Mesothelial cell of epicardium (in vitro differentiated cells): ENCODE measurements at regions not wholly inside any gene's neighbourhood (a gene's known extent, or its start where the extent isn't known, plus 50 kb on each side); places are given as distances from the start of the nearest gene placed in this dataset.
"Not testable (repeated sequence)": the region's sequence is repeated elsewhere in the genome, so short reads cannot be mapped to it uniquely, and the experiment has no call there.

Source experiments
- DNase-seq, 2 experiments: peaks; one replicate each; pipeline ENCODE4 v3.0.0; 2021; ENCODE audit warnings: low spot score in 2 of 2; ENCODE audit not compliant: unreplicated experiment in 2 of 2
- H3K27ac Mint-ChIP-seq: 2 replicates; pipeline ENCODE4 v1.8.0; 2021; ENCODE audit warnings: mixed read lengths
- H3K27me3 Mint-ChIP-seq: 2 replicates; pipeline ENCODE4 v1.8.0; 2021; ENCODE audit warnings: low read depth, mixed read lengths
- H3K36me3 Mint-ChIP-seq: 2 replicates; pipeline ENCODE4 v1.8.0; 2021; ENCODE audit warnings: mixed read lengths
- H3K4me1 Mint-ChIP-seq: 2 replicates; pipeline ENCODE4 v1.8.0; 2021; ENCODE audit warnings: mixed read lengths
- H3K4me3 Mint-ChIP-seq: 2 replicates; pipeline ENCODE4 v1.8.0; 2021; ENCODE audit warnings: mild to moderate bottlenecking, moderate library complexity, mixed read lengths
- H3K9me3 Mint-ChIP-seq: 2 replicates; pipeline ENCODE4 v1.8.0; 2021; ENCODE audit warnings: mixed read lengths
- TF ChIP-seq, protein P1 (sequence below): fragments of 200-600 bp; sonication (generic); IDR thresholded peaks from one replicate; pipeline ENCODE4 v1.5.0; 2021; ENCODE audit warnings: antibody characterized with exemption; ENCODE audit not compliant: unreplicated experiment

DNA sequence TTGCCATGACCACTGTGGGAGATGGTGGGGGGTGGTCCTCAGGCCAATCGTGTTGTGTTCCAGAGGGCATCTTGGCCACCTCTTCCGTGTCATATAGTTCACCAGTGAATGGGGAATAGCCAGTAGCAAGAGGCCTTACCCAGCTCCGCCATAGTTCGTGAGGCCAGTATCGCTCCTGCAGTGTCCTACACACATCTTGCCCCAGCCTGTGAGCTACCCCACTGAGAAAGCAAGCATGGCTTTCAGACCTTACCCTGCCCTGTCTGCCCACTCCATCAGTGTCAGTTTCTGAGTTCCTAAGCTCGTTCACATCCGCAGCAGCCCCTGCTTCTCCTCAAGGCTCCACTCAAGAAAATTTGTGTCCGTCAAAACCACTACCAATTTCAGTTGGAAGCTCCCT lies 586.0 kb upstream of the PABPC5 start:
- H3K4me1 Mint-ChIP-seq, H3K36me3 Mint-ChIP-seq, H3K27me3 Mint-ChIP-seq, H3K4me3 Mint-ChIP-seq, H3K27ac Mint-ChIP-seq, DNase-seq: not testable (repeated sequence)
- H3K9me3 Mint-ChIP-seq = peaks cover 24% of the 10 kb centered on the region

DNA sequence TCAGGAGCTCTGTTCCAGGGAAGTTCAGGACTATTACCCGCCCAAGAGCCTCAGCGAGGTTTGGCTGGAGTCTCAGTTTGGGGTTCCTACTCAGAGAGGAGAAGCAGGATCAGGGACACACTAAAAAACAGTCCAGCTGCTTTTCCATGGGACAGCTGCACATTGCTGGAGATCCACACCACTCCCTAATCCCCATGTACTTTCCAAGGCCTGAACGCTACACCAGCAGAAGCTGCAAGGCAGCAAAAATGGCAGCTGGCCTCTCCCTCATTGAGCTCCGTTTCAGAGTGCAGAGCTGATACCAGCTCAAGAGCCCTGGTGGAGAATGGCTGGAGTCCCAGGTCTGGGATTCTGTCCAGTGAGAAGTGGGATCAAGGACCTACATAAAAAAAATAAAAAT lies 551.2 kb upstream of the PABPC5 start:
- TF ChIP-seq, protein P1, sequence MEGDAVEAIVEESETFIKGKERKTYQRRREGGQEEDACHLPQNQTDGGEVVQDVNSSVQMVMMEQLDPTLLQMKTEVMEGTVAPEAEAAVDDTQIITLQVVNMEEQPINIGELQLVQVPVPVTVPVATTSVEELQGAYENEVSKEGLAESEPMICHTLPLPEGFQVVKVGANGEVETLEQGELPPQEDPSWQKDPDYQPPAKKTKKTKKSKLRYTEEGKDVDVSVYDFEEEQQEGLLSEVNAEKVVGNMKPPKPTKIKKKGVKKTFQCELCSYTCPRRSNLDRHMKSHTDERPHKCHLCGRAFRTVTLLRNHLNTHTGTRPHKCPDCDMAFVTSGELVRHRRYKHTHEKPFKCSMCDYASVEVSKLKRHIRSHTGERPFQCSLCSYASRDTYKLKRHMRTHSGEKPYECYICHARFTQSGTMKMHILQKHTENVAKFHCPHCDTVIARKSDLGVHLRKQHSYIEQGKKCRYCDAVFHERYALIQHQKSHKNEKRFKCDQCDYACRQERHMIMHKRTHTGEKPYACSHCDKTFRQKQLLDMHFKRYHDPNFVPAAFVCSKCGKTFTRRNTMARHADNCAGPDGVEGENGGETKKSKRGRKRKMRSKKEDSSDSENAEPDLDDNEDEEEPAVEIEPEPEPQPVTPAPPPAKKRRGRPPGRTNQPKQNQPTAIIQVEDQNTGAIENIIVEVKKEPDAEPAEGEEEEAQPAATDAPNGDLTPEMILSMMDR = no peak
- DNase-seq = no peak
- H3K36me3 Mint-ChIP-seq = no peaks in the 10 kb centered on the region
- H3K9me3 Mint-ChIP-seq = peaks cover 12% of the 10 kb centered on the region
- no peaks in the 10 kb centered on the region for H3K4me1 Mint-ChIP-seq
- H3K27me3 Mint-ChIP-seq = no peaks in the 10 kb centered on the region
- H3K4me3 Mint-ChIP-seq = no peak overlapping the region
- H3K27ac Mint-ChIP-seq = no peak overlapping the region

DNA sequence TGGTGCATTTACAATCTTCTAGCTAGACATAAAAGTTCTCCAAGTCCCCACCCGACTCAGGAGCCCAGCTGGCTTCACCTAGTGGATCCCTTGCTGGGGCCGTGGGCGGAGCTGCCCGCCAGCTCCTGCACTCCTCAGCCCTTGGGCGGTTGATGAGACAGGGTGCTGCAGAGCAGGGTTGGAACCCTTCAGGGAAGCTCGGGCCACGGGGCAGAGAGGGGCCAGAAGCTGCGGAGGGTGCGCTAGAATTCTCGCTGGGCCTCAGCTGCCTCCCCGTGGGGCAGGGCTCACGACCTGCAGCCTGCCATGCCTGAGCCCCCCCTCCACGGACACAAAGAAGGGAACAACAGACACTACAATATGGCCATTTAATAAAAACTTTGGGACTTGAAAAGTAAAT lies 519.8 kb upstream of the PABPC5 start:
- H3K4me3 Mint-ChIP-seq, H3K27me3 Mint-ChIP-seq, DNase-seq, H3K4me1 Mint-ChIP-seq, H3K27ac Mint-ChIP-seq, H3K36me3 Mint-ChIP-seq: not testable (repeated sequence)
- H3K9me3 Mint-ChIP-seq = peaks cover 13% of the 10 kb centered on the region

DNA sequence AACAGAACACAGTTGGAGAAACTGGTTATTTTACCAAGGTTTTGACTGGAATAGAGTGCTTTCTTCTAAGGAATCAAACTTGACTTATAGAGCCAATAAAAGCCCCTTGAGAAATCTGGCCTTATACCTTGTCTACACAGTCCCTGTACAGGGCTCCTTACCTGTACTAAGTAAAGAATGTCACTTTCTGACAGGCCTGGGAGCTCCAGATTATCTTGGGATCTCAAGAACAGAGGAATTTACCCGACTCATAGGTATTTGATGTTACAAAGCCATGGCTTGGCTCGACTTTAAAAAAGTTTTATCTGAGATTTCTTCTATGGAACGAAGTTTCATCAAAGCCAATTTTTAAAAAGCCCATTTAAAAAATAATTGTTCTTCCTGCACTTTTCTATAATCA lies 487.8 kb upstream of the PABPC5 start:
- not testable (repeated sequence) for H3K27ac Mint-ChIP-seq, H3K36me3 Mint-ChIP-seq, H3K27me3 Mint-ChIP-seq, H3K4me1 Mint-ChIP-seq, H3K4me3 Mint-ChIP-seq, DNase-seq, H3K9me3 Mint-ChIP-seq

DNA sequence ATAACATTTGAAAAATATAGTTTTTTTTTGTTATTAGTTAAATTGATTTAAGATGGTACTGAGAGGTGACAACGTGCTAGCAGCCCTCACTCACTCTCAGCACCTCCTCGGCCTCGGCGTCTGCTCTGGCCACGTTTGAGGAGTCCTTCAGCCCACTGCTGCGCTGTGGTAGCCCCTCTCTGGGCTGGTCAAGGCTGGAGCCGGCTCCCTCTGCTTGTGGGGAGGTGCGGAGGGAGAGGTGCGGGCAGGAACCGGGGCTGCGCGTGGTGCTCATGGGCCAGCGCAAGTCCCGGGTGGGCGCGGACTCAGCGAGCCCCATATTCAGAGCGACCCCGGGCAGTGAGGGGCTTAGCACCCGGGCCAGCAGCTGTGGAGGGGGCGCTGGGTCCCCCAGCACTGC lies 439.4 kb upstream of the PABPC5 start:
- H3K27ac Mint-ChIP-seq, H3K4me1 Mint-ChIP-seq, H3K4me3 Mint-ChIP-seq, H3K9me3 Mint-ChIP-seq, H3K27me3 Mint-ChIP-seq, DNase-seq, H3K36me3 Mint-ChIP-seq: not testable (repeated sequence)

DNA sequence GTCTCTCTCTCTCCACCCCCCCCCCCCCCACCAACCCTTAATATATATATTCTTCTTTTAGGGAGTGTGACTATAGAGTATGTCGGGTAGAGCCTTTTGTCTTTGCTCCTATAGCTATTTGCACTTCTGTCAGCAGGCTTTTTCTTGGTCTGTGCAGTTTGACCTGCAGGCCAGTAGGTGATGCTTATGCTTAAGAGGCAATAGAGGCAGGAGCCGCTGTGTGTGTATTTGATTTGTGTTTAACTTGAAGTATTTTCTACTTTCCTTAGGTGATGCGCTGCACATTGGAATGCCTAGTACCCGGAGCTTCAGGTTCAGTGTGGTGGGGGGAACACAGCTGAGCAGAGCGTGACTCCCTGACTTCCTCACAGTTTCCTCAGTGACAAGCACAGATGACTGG lies 416.5 kb upstream of the PABPC5 start:
- H3K4me3 Mint-ChIP-seq, DNase-seq, H3K27ac Mint-ChIP-seq, H3K9me3 Mint-ChIP-seq, H3K36me3 Mint-ChIP-seq, H3K27me3 Mint-ChIP-seq, H3K4me1 Mint-ChIP-seq: not testable (repeated sequence)

DNA sequence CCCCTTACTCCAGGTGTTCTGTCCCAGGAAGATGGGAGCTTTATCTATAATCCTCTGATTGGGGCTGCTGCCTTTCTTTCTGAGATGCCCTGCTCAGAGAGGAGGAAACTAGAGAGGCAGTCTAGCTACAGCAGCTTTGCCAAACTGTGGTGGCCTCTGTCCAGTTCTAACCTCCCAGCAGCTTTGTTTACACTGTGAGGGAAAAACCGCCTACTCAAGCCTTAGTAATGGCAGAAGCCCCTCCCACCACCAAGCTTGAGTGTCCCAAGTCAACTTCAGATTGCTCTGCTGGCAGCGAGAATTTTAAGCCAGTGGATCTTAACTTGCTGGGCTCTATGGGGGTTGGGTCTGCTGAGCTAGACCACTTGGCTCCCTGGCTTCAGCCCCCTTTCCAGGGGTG lies 394.9 kb upstream of the PABPC5 start:
- Mint-ChIP-seq H3K4me3 (no peak overlapping the region), H3K9me3 (peaks cover 46% of the 10 kb centered on the region), H3K36me3 (no peaks in the 10 kb centered on the region), H3K4me1 (no peaks in the 10 kb centered on the region), H3K27ac (no peak overlapping the region), H3K27me3 (no peaks in the 10 kb centered on the region)
- no peak for DNase-seq
- TF ChIP-seq, protein P1 = no peak

DNA sequence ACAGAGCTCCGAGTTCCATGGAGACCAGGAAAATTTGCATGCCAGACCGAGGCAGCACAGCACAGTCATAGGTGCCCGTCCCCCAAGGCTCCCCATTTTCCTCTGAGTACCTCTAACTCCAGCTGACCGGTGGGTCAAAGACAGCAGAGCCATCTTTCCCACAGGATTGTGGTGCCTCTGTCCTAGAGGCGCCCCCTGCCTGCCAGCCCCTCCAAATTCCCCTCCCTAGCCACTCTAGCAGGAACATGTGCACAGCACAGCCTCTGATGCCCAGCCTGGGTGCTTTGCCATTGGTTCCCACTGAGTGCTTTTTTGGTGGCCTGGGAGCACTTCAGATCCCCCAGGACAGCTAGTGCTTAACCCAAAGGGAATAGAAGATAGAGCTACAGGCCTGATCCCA lies 368.5 kb upstream of the PABPC5 start:
- Mint-ChIP-seq H3K4me1 (no peaks in the 10 kb centered on the region), H3K27ac (no peak overlapping the region), H3K27me3 (no peaks in the 10 kb centered on the region), H3K36me3 (no peaks in the 10 kb centered on the region), H3K9me3 (peaks cover 15% of the 10 kb centered on the region), H3K4me3 (no peak overlapping the region)
- no peak for DNase-seq
- TF ChIP-seq, protein P1 = no peak
